Right kidney (tissue), 1 donor: ENCODE measurements at regions not wholly inside any gene's neighbourhood (a gene's known extent, or its start where the extent isn't known, plus 50 kb on each side); places are given as distances from the start of the nearest gene placed in this dataset.

ENCODE experiments used
- DNase-seq: peaks from one replicate; pipeline ENCODE4 v3.0.0-alpha.2; 2016

DNA sequence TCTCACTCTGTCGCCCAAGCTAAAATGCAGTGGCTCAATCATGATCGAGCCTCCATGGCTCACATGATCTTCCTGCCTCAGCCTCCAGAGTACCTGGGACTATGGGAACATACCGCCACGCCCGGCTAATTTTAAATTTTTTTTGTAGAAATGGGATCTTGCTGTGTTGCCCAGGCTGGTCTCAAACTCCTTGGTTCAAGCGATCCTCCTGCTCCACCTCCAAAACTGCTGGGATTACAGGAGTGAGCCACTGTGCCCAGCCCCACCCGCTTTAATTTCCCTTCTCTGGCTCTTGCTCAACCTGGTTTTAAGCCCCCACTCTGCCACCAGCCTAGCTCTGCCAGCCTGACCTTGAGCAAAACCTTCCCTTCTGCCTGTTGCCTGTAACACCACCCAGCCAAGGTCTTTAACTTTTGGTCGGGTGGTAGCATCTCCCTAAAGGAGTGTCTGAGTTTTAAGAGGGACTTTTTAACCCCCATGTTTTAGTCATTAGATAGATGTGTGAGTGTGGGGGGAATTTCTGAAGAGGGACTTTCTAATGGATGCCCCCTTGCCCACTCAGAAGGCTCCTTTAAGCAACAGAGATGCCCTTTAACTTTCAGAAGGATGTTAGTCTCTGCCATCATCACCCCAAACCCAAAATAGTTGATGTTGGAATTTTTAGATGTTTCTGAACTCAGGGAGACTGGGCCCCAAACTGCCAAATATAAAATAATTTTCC, 71.8 kb upstream of the FOXP4 start:
- no peak for DNase-seq

DNA sequence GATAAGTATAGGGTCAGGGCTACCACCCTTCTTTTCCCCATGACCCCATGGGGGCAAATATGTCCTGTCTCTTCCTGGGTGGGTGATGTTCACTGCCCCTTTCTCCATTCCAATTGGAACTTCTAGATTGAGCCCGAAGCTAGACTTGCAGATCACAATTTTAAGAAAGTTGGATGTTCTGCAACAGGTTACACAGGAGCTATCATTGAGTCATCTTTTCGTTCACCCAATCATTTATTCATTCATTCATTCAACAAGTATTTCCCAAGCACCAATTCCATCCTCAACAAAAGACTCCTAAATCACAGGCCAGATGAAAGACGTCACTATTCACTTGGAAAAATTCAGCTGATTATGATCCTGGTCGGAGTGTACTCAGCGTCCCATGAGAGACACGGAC, 71.0 kb upstream of the FOXP4 start:
- DNase-seq = no peak

DNA sequence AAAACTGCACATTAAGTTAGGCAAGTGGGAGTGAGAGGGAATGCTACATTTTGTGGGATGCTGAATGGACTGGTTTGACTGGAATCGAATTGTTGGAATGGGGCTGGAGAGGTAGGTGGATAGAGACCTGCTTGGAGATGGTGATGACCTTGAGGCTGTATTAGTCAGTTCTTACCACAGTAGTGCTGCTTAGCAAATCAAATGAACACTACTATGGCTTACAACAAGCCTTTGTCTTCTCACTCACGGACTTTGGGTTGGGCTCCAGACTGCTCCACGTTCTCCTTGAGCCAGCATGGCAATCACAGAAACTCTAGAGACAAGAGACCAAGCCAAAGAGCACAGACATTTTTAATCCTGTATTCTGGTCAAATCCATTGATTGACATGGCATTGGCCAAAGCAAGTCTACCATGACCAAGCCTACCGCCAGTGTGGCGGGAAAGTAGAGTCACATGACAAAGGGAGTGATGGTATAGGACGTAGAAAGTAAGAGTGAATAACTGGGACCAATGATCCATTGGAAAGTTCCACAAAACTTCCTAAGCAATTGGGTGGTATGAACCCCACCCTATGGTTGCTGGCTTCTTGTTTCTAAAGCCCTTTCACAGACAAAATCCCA, 70.3 kb upstream of the FOXP4 start:
- DNase-seq = no peak

- no peak for DNase-seq
Observed at GRCh38 chr6:41476401-41476800, 69.8 kb upstream of the FOXP4 start.

DNA sequence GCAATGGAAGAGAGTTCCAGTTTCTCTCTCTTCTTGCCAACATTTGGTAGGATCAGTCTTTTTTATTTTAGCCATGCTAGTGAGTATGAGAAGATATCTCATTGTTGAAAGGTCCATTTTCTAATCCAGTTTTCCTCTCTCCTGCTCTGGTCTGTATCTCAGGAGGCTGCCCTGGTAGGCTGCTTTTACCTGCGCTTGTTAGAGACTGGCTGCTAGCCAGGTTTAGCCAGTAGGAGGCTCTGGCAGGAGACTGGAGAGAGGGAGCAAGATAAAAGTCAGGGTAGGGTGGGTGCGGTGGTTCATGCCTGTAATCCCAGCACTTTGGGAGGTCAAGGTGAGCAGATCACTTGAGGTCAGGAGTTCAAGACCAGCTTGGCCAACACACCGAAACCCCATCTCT, 68.6 kb upstream of the FOXP4 start:
- DNase-seq = no peak

GRCh38 chr6:41483943-41484342, 62.2 kb upstream of the FOXP4 start:
- no peak for DNase-seq

DNA sequence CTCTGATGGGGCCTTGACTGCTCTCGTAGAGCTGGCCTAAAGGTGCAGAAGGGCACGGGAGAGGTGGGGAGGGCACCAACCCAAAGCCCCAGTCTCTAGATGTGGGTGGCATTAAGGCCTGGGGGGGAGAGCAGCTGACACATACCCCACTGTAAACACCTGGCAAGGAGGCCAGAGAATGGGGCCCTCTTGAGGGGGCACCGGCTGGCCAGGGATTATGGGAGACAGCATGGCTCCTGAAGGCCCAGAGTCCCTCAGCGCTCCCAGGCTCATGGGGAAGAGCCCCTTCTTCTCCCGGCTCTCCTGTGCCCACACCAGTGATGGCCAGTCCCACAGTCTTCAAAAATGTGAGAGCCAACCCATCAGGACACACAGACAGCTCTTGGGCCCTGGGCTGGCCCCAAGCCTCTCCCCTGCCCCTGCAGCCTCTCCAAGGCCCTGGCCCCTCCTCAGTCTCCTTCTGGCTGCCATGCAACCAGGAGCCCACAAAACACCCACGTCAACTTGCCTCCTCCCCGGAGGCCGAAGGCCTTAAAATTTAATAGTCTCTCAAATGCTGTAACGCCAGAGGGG, 58.2 kb upstream of the FOXP4 start:
- no peak for DNase-seq

- DNase-seq = peak; percentile 61
Observed at GRCh38 chr6:41488433-41489119, 57.6 kb upstream of the FOXP4 start.

- no peak for DNase-seq
Observed at GRCh38 chr6:41489120-41489851, 56.9 kb upstream of the FOXP4 start.

DNA sequence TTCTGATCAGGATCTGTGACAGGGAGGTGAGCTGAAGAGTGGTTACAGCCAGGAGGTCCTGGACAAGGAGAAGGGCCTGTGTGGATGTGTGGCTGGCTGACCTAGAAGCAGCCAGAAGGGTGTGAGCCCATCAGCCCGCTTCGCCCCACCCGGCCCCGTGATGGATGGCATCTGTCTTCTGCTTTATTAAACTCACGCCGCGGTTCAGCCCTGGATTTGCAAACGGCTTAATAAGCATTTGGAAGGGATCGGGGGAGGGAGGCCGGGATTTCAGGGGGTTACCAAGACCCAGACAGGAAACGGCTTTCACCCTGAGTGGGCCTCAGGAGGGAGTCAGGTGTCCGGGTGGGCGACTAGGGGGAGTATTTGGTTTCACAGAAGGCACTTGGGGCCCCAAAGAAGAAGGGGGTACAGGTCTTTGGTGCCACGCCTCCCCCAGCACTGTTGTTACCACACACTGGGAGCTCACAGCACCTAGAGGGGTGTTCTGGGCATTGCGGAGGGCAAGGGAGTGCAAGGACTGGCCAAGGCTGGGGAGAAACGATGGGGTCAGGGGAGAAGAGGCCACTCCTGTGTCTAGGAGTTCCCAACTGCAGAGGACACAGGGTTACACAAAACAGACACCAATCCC, 53.8 kb upstream of the FOXP4 start:
- DNase-seq = peak; percentile 61

DNA sequence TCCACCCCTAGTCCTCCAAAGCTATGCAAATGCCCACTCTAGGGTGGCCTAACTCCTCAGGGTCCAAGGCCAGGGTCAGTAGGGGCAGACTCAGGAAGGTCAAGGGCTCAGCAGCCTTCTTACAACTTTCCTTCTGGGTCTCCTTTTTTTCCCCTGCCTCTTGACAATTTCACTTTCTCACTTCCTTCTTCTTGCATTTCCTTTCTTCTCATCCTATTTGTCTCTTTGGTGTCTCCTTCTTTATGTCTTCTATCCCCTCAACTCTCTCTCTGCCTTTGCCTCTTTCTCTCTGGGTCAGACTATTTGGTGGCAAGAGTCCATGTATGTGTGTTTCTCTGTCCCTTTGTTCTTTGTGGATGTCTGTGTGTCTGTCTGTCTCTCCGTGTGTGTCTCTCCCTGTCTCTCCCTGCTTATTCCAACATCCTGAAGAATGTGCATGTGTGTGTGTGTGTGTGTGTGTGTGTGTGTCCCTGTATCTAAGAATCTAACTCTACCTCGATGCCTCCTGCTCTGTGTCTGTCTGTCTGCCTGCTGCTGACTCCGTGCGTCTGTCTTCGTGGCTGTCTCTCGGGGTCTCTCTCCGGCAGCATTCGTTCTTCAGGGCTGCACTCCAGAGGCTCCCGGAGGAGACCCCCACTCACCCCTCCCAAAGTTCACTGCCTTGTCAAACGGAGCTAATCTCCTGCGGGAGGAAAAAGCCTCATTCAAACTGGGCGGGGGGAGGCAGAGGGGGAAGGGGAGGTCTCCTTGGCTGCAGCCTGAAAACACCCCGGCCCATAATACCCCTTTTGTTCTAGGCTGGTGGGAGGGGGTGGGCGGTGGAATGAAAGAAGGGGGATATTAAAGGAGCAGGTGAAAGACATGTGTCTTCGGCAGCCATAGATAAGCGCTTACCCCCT, 51.7 kb upstream of the FOXP4 start:
- DNase-seq = peak; percentile 51
